HepG2 (cell line): ENCODE measurements at regions not wholly inside any gene's neighbourhood (a gene's known extent, or its start where the extent isn't known, plus 50 kb on each side); places are given as distances from the start of the nearest gene placed in this dataset.

ENCODE experiments used
- MYC ChIP-seq: sonication (generic); formaldehyde crosslinking; IDR thresholded peaks from 2 replicates; pipeline ENCODE4 v1.9.0; 2021; ENCODE audit warnings: missing genetic modification reagents, borderline replicate concordance
- ZNF3 ChIP-seq: IDR thresholded peaks from 2 replicates; pipeline ENCODE4 v1.7.0; 2017; ENCODE audit warnings: inconsistent platforms
- TF ChIP-seq, protein P1 (sequence below): fragments of 450-650 bp; IDR thresholded peaks from 2 replicates; pipeline ENCODE4 v1.6.1; 2016

DNA sequence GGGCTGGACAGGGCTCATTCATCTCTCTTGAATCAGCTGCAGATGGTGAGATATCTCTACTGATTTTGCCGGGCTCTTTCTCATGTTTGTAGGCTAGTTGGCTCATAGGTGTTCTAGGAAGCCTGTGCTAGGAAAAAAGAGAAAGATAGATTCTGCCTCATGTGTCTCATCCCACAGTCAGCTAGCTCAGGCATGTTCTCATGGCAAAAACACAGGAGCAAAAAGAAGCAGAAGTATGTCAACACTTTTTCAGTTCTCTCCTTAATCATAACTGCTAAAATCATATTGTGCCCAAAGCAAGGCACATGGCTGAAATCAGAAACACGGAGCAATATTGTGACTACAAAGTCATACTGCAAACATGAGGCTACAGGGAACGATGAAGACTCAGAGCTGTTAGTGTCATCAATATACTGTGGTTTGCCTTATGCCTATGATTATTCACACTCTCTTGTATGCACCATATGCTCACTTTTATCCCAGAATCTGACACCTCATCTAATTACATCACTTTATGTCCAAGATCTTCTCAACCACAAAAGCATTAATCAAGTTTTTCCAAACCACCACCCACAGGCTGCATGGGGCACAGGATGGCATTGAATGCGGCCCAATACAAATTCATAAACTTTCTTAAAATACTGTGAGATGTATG is 571.9 kb upstream of the CNTNAP5 start:
- no peak for TF ChIP-seq ZNF3
- TF ChIP-seq, protein P1, sequence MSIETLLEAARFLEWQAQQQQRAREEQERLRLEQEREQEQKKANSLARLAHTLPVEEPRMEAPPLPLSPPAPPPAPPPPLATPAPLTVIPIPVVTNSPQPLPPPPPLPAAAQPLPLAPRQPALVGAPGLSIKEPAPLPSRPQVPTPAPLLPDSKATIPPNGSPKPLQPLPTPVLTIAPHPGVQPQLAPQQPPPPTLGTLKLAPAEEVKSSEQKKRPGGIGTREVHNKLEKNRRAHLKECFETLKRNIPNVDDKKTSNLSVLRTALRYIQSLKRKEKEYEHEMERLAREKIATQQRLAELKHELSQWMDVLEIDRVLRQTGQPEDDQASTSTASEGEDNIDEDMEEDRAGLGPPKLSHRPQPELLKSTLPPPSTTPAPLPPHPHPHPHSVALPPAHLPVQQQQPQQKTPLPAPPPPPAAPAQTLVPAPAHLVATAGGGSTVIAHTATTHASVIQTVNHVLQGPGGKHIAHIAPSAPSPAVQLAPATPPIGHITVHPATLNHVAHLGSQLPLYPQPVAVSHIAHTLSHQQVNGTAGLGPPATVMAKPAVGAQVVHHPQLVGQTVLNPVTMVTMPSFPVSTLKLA, result no peak
- TF ChIP-seq MYC, result no peak
